DMS79 (cell line): ENCODE measurements at regions not wholly inside any gene's neighbourhood (a gene's known extent, or its start where the extent isn't known, plus 50 kb on each side); places are given as distances from the start of the nearest gene placed in this dataset.
"Not testable (repeated sequence)": the region's sequence is repeated elsewhere in the genome, so short reads cannot be mapped to it uniquely, and the experiment has no call there.

Experiments
- DNase-seq: peaks from one replicate; lab custom pipeline; 2025; lab: John Stamatoyannopoulos, UW

- DNase-seq, result no peak
These were observed 232.6 kb downstream of the VRK1 start for GRCh38 chr14:97029800-97030199.

DNA sequence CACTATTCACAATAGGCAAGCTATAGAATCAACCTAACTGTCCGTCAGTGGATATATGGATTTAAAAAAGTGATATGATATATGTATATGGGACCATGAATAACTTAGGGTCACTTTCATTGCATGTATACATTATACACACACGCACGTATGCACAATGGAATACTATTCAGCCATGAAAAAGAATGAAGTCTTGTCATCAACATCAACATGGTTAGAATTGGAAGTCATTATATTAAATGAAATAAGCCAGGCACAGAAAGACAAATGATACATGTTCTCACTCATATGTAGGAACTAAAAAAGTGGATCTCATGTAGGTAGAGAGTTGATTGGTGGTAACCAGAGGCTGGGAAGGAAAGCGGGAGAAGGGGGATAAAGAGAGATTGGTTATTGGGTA is 234.3 kb downstream of the VRK1 start:
- no peak for DNase-seq

GRCh38 chr14:97033556-97034081 is 236.4 kb downstream of the VRK1 start:
- DNase-seq, result no peak

- DNase-seq, result no peak
These were observed 239.1 kb downstream of the VRK1 start for GRCh38 chr14:97036086-97036852.

DNA sequence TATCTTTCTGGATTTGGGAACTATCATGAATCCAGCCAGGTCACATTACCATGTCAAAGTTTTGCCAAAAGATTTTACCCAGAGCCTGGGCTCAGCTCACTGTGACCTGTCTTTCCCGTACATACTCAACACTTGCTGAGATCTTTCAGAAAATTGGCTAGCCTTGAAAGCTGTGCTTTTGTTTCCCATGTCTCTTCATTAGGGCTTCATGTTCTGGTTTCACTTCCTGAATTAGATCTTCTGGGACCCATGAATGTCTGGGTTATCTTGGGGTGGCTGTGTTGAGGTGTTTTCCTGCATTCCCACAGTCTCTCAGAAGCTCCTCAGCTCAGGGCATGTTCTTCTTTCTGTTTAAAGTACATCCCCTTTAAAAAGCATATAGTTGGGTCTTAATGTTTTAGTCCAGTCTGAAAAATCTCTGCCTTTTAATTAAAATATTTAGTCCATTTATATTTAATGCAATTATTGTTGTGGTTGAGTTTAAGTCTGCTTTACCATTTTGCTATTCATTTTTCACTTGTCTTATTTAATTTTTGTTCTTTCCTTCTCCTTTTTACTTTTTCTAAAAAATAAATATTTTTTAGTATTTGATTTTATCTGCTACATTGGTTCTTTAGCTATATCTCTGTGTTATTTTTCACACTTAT is 242.7 kb downstream of the VRK1 start:
- DNase-seq, result no peak

- no peak for DNase-seq
These were observed 249.8 kb downstream of the VRK1 start for GRCh38 chr14:97046967-97047366.

- no peak for DNase-seq
These were observed 254.8 kb downstream of the VRK1 start for GRCh38 chr14:97052001-97052400.

DNA sequence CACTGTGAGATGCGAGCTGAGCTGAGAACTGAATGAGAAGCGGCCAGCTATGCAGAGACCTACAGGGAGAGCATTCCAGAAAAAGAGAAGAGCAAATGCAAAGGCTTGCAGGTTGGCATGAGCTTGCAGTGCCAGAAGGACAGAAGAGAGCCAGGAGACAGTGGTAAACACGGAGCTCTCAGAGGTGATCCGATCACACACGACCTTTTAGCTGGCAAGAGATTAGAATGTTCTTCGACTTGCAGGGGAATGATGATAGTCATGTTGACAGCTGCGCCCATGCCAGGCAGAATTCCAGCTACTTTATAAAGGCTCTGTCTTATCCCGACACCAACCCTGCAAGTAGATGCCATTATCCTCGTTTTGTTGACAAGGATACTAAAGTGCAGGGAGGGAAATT is 256.8 kb downstream of the VRK1 start:
- no peak for DNase-seq

- DNase-seq, result no peak
These were observed 258.2 kb downstream of the VRK1 start for GRCh38 chr14:97055355-97055754.

GRCh38 chr14:97056086-97056485 is 258.9 kb downstream of the VRK1 start:
- DNase-seq, result peak; percentile 46

GRCh38 chr14:97057238-97058073 is 260.3 kb downstream of the VRK1 start:
- DNase-seq, result no peak

GRCh38 chr14:97058074-97058467 is 260.9 kb downstream of the VRK1 start:
- no peak for DNase-seq

- no peak for DNase-seq
These were observed 261.4 kb downstream of the VRK1 start for GRCh38 chr14:97058589-97058988.

DNA sequence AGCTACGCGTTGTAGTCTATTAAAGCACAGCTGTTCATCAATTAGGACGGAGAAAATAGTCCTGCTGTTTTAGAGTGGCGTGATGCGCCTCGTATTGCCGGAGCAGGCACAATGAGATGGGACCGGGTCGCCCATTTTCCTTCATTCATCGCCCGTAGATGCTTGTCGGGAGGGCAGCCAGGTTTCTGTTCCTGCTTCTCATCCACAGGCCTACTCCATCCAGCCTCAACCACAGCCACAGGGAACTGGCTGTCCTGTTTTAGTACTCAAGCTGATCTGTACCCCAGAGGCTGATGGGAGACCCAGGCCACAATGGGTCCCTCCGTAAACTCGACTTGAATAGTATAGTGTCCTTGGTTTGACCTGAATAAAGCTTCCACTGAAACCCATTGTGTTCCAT is 264.0 kb downstream of the VRK1 start:
- DNase-seq, result no peak

DNA sequence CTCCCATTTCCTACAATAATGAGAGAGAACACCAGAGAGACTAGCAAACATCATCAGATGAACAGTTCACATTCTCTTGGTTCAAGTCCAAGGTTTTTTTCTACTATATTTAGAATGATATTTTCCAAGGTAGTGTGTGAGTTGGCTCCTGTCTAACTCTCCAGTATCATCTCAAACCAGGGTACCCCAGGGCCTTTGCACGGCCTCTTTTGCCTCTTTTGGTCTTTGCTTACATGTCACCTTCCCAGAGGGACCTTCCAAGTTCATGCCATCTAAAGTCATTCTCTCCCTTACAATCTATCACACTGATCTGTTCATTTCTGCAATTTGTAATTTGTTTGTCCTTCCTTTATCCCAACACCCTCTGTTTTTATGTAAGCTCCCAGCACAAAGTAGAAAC is 264.5 kb downstream of the VRK1 start:
- no peak for DNase-seq

GRCh38 chr14:97065305-97066067 is 268.3 kb downstream of the VRK1 start:
- no peak for DNase-seq

DNA sequence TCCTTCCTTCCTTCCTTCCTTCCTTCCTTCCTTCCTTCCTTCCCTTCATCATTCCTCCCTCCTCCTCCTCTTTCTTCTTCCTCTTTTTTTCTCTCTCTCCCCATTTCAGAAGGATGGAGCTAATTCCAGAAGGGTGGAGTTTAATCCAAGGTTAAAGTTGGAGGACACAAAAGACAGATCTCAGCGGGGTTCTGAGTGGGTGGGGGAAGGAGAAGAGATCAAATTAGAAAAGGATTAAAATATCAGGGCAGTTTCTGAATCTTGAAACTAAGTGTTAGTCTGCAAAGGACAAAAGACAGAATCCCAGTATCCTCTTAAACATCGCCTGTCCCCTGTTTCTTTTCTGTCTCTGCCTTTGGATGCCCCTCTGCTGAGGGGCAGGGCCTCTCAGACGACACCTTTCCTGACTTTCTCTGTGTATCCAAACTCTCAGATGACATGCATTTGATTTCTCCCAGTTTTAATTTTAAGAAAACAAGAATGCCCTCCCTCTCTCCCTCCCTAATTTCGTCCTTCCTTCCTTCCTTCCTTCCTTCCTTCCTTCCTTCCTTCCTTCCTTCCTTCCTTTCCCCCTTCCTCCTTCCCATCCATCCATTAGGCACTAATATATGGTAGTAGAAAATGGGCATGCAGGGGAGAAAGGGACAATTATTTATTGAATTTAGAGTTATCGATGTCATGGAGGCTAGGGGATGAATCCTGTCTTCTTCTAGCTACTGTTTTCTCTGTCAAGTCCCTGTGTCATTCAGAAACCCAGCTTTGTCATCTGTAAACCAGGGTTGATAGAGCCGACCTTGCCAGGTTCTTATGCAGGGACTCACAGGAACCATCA is 269.1 kb downstream of the VRK1 start:
- no peak for DNase-seq

GRCh38 chr14:97068293-97068692 is 271.1 kb downstream of the VRK1 start:
- DNase-seq, result not testable (repeated sequence)

DNA sequence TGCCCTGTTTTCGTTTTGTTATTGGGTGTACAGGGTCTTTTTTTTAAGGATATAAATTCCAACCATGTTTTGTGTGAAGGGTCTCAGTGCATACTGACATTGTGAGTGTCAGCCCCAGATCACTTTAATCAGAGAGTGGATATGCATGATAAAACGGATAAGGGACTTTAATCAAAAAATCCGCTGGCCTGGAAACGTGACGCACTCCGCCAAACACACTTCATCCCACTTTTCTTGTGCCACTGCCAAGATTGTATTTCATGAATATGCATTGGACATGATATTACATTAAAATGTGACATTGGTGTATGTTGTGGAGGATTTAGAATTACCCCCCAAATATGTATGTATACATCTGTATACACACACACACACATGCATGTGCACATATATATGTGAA is 273.1 kb downstream of the VRK1 start:
- DNase-seq, result peak; percentile 52

DNA sequence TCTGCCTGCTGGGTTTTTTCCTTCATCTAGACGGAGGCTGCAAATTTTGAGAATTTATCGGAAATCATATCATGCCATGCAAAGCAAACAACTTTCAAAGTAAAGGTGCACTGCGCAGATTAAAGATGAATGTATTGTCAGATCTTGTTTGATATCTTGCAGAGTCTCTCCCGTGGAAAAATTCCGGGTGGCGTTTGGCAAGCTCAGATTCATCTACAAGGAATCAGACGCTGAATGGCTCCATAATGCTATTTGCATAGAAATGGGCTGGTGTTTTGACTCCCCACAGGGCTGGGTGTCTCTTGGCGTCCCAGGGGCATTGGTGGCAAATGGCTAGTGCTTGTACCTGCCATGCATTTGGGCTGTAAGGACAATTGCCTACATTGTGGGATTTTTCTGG is 274.0 kb downstream of the VRK1 start:
- no peak for DNase-seq

GRCh38 chr14:97073622-97074021 is 276.4 kb downstream of the VRK1 start:
- DNase-seq, result no peak
